GM19324 (cell line): ENCODE measurements at regions not wholly inside any gene's neighbourhood (a gene's known extent, or its start where the extent isn't known, plus 50 kb on each side); places are given as distances from the start of the nearest gene placed in this dataset.
"Not testable (repeated sequence)": the region's sequence is repeated elsewhere in the genome, so short reads cannot be mapped to it uniquely, and the experiment has no call there.

Experiments
- ATAC-seq: cut with Tn5 transposase; IDR thresholded peaks from one replicate; pipeline ENCODE4 v1.9.1; 2021; ENCODE audit warnings: mild to moderate bottlenecking, moderate library complexity; ENCODE audit not compliant: unreplicated experiment, low FRiP score

- ATAC-seq, result no peak
These were observed 106.8 kb upstream of the PDE10A start for GRCh38 chr6:165769884-165770283.

- ATAC-seq, result no peak
These were observed 106.4 kb upstream of the PDE10A start for GRCh38 chr6:165769401-165769800.

GRCh38 chr6:165768961-165769360 lies 105.9 kb upstream of the PDE10A start:
- no peak for ATAC-seq

- no peak for ATAC-seq
These were observed 104.2 kb upstream of the PDE10A start for GRCh38 chr6:165767228-165767627.

- ATAC-seq, result no peak
These were observed 103.4 kb upstream of the PDE10A start for GRCh38 chr6:165766457-165766856.

- ATAC-seq, result no peak
These were observed 103.0 kb upstream of the PDE10A start for GRCh38 chr6:165766026-165766425.

- ATAC-seq, result not testable (repeated sequence)
These were observed 102.2 kb upstream of the PDE10A start for GRCh38 chr6:165765256-165765655.

- no peak for ATAC-seq
These were observed 99.8 kb upstream of the PDE10A start for GRCh38 chr6:165762876-165763275.

- ATAC-seq, result no peak
These were observed 99.1 kb upstream of the PDE10A start for GRCh38 chr6:165762125-165762524.

GRCh38 chr6:165760803-165761185 lies 97.8 kb upstream of the PDE10A start:
- no peak for ATAC-seq

GRCh38 chr6:165760126-165760802 lies 97.2 kb upstream of the PDE10A start:
- no peak for ATAC-seq

- no peak for ATAC-seq
These were observed 95.4 kb upstream of the PDE10A start for GRCh38 chr6:165758441-165758840.

- no peak for ATAC-seq
These were observed 92.5 kb upstream of the PDE10A start for GRCh38 chr6:165755583-165755982.

- no peak for ATAC-seq
These were observed 90.5 kb upstream of the PDE10A start for GRCh38 chr6:165753506-165753905.

GRCh38 chr6:165752451-165752850 lies 89.4 kb upstream of the PDE10A start:
- ATAC-seq, result no peak

GRCh38 chr6:165751486-165751885 lies 88.4 kb upstream of the PDE10A start:
- ATAC-seq, result no peak

GRCh38 chr6:165749163-165749562 lies 86.1 kb upstream of the PDE10A start:
- no peak for ATAC-seq

GRCh38 chr6:165748390-165748789 lies 85.3 kb upstream of the PDE10A start:
- no peak for ATAC-seq

- no peak for ATAC-seq
These were observed 84.9 kb upstream of the PDE10A start for GRCh38 chr6:165747963-165748362.

- ATAC-seq, result no peak
These were observed 83.3 kb upstream of the PDE10A start for GRCh38 chr6:165746331-165746730.

- no peak for ATAC-seq
These were observed 82.5 kb upstream of the PDE10A start for GRCh38 chr6:165745492-165745891.

- no peak for ATAC-seq
These were observed 81.7 kb upstream of the PDE10A start for GRCh38 chr6:165744555-165745228.
